ENCODE measurements at regions not wholly inside any gene's neighbourhood (a gene's known extent, or its start where the extent isn't known, plus 50 kb on each side); places are given as distances from the start of the nearest gene placed in this dataset.
"Not testable (repeated sequence)": the region's sequence is repeated elsewhere in the genome, so short reads cannot be mapped to it uniquely, and the experiment has no call there.

DNA sequence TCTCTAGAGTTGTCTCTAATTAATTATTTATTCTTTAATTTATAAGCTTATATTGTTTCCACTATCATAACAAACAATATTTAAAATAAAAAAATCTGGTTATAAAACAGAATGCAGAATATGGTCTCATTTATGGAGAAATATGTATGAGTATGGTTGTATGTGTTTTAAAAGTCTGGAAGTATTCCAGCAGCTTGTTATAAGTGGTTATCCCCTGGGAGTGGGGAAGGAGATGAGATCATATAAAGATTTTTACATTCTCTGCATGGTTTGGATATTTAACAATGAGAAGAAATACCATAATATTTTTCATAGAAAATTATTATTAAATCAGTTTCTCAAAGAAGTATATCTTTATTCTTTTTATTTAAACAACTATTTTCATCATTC is 135.4 kb upstream of the MB21D2 start:
- H3K27me3 ChIP-seq (ENCODE audit: insufficient read depth, insufficient read length) = no peaks in the 10 kb centered on the region
- TF ChIP-seq YY1 (IDR thresholded peaks at IDR 0.05; ENCODE audit: insufficient read depth, insufficient read length) = no peak
- no peak for TF ChIP-seq ZNF274 (IDR thresholded peaks at IDR 0.05; ENCODE audit: low read depth, low read length)
- TF ChIP-seq SUZ12 (IDR thresholded peaks at IDR 0.05; ENCODE audit: extremely low read depth, insufficient read depth, insufficient read length) = no peak
- no peak for DNase-seq (ENCODE audit: low read depth, low spot score)

DNA sequence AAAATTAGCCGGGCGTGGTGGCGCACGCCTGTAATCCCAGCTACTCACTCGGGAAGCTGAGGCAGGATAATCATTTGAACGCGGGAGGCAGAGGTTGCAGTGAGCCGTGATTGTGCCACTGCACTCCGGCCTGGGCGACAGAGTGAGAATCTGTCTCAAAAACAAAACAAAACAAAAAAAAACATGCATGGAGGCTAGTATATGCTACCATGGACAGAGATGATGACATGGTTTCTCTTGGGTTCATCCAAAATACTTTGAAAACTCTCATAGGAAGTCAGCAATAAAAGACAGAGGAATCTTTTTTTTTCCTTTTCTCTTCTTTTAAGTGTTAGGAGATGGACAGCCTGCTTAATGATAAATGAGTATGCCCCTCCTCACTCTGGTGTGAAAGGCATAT is 137.7 kb upstream of the MB21D2 start:
- no peaks in the 10 kb centered on the region for H3K36me3 ChIP-seq (ENCODE audit: insufficient read depth, insufficient read length, low read length)
- no peak overlapping the region for H3K4me3 ChIP-seq (ENCODE audit: insufficient read length, low read depth)

More for the DNA sequence above, 135.4 kb upstream of the MB21D2 start:
- H3K9me3 ChIP-seq (ENCODE audit: insufficient read depth, low read length) = no peaks in the 10 kb centered on the region
- no peak overlapping the region for H3K9ac ChIP-seq (ENCODE audit: insufficient read length, low read depth)
- no peaks in the 10 kb centered on the region for H3K4me1 ChIP-seq (ENCODE audit: insufficient read depth, insufficient read length)
- H3K4me3 ChIP-seq (ENCODE audit: insufficient read length, low read depth) = no peak overlapping the region
- H3K36me3 ChIP-seq (ENCODE audit: insufficient read depth, insufficient read length, low read length) = no peaks in the 10 kb centered on the region

DNA sequence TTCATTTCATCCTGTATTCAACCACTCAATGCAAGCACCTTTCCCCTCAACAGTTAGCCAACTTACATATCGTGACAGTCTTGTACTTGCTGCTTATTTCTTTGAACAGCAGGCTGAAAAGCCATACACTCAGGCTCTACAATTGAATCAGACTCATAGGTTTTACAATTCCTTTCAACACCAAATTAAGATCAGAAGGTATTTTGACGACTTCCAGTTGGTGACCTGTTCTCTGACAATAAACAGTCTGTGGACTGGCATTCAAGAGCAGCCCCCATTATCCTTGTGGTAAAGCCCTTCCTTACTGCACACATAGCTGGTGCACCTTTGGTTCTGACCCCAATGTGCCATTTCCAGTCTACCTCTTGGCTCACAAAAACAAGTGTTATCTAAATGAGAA is 140.0 kb upstream of the MB21D2 start:
- H3K36me3 ChIP-seq (ENCODE audit: insufficient read depth, insufficient read length, low read length) = no peaks in the 10 kb centered on the region
- H3K9me3 ChIP-seq (ENCODE audit: insufficient read depth, low read length) = no peaks in the 10 kb centered on the region
- TF ChIP-seq SUZ12 (IDR thresholded peaks at IDR 0.05; ENCODE audit: extremely low read depth, insufficient read depth, insufficient read length) (no peak), ZNF274 (IDR thresholded peaks at IDR 0.05; ENCODE audit: low read depth, low read length) (no peak), YY1 (IDR thresholded peaks at IDR 0.05; ENCODE audit: insufficient read depth, insufficient read length) (no peak)
- no peak overlapping the region for H3K4me3 ChIP-seq (ENCODE audit: insufficient read length, low read depth)
- DNase-seq (ENCODE audit: low read depth, low spot score) = no peak
- H3K27me3 ChIP-seq (ENCODE audit: insufficient read depth, insufficient read length) = no peaks in the 10 kb centered on the region
- no peaks in the 10 kb centered on the region for H3K4me1 ChIP-seq (ENCODE audit: insufficient read depth, insufficient read length)
- no peak overlapping the region for H3K9ac ChIP-seq (ENCODE audit: insufficient read length, low read depth)

More for the DNA sequence above, 137.7 kb upstream of the MB21D2 start:
- TF ChIP-seq ZNF274 (IDR thresholded peaks at IDR 0.05; ENCODE audit: low read depth, low read length) = no peak
- TF ChIP-seq SUZ12 (IDR thresholded peaks at IDR 0.05; ENCODE audit: extremely low read depth, insufficient read depth, insufficient read length) = no peak
- no peak for TF ChIP-seq YY1 (IDR thresholded peaks at IDR 0.05; ENCODE audit: insufficient read depth, insufficient read length)
- no peaks in the 10 kb centered on the region for H3K27me3 ChIP-seq (ENCODE audit: insufficient read depth, insufficient read length)
- no peaks in the 10 kb centered on the region for H3K4me1 ChIP-seq (ENCODE audit: insufficient read depth, insufficient read length)
- H3K9me3 ChIP-seq (ENCODE audit: insufficient read depth, low read length) = no peaks in the 10 kb centered on the region
- no peak for DNase-seq (ENCODE audit: low read depth, low spot score)
- no peak overlapping the region for H3K9ac ChIP-seq (ENCODE audit: insufficient read length, low read depth)

DNA sequence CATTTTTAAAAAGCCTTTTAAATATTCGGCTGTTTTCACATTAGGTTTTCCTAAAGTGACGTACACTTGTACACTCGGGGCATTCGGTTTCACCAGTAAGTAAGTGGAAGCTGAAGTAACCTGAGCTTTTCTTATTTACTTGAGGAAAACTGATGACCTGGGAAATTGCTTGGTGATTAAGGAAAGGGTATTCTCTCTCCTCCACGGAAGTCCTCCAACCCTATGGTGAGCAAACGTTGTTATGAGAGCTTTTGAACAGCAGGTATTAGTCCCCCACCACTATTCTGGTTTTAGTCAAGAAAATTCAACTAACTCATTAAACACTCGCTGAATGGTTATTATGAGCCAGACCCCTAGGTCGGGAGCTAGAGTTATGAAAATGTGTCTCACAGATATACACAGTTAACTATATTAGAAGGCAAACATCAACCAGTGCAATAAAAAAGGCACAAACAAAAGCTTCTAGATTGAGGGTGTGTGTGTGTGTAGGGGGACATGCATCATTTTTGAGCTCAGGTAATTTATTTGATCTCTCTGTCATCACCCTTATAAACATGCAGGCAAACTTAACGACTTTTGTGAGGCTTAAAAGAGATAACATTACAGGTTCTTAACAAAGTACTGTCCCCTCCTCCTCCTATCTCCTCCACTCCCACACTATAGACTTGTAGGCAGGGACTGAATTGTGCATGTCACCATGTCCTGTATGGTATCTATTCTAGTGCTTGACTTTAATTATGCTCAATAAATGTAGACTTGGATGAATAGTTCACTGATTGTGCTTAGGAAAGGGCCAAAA is 143.3 kb upstream of the MB21D2 start:
- TF ChIP-seq YY1 (IDR thresholded peaks at IDR 0.05; ENCODE audit: insufficient read depth, insufficient read length) = no peak
- TF ChIP-seq ZNF274 (IDR thresholded peaks at IDR 0.05; ENCODE audit: low read depth, low read length) = no peak
- TF ChIP-seq SUZ12 (IDR thresholded peaks at IDR 0.05; ENCODE audit: extremely low read depth, insufficient read depth, insufficient read length) = no peak
- Histone ChIP-seq H3K9ac (ENCODE audit: insufficient read length, low read depth) (no peak overlapping the region), H3K4me3 (ENCODE audit: insufficient read length, low read depth) (no peak overlapping the region), H3K9me3 (ENCODE audit: insufficient read depth, low read length) (no peaks in the 10 kb centered on the region), H3K36me3 (ENCODE audit: insufficient read depth, insufficient read length, low read length) (no peaks in the 10 kb centered on the region), H3K4me1 (ENCODE audit: insufficient read depth, insufficient read length) (no peaks in the 10 kb centered on the region), H3K27me3 (ENCODE audit: insufficient read depth, insufficient read length) (no peaks in the 10 kb centered on the region)
- no peak for DNase-seq (ENCODE audit: low read depth, low spot score)

GRCh38 chr3:193068365-193068764 is 150.7 kb upstream of the MB21D2 start:
- no peak for DNase-seq (ENCODE audit: low read depth, low spot score)
- Histone ChIP-seq H3K9ac (ENCODE audit: insufficient read length, low read depth) (no peak overlapping the region), H3K27me3 (ENCODE audit: insufficient read depth, insufficient read length) (no peaks in the 10 kb centered on the region), H3K4me1 (ENCODE audit: insufficient read depth, insufficient read length) (no peaks in the 10 kb centered on the region), H3K9me3 (ENCODE audit: insufficient read depth, low read length) (no peaks in the 10 kb centered on the region), H3K4me3 (ENCODE audit: insufficient read length, low read depth) (no peak overlapping the region), H3K36me3 (ENCODE audit: insufficient read depth, insufficient read length, low read length) (no peaks in the 10 kb centered on the region)
- TF ChIP-seq SUZ12 (IDR thresholded peaks at IDR 0.05; ENCODE audit: extremely low read depth, insufficient read depth, insufficient read length) = no peak
- no peak for TF ChIP-seq ZNF274 (IDR thresholded peaks at IDR 0.05; ENCODE audit: low read depth, low read length)
- TF ChIP-seq YY1 (IDR thresholded peaks at IDR 0.05; ENCODE audit: insufficient read depth, insufficient read length) = no peak

GRCh38 chr3:193069732-193070131 is 152.1 kb upstream of the MB21D2 start:
- not testable (repeated sequence) for H3K27me3 ChIP-seq (ENCODE audit: insufficient read depth, insufficient read length); DNase-seq (ENCODE audit: low read depth, low spot score); H3K9ac ChIP-seq (ENCODE audit: insufficient read length, low read depth); H3K4me3 ChIP-seq (ENCODE audit: insufficient read length, low read depth); H3K9me3 ChIP-seq (ENCODE audit: insufficient read depth, low read length); H3K4me1 ChIP-seq (ENCODE audit: insufficient read depth, insufficient read length); H3K36me3 ChIP-seq (ENCODE audit: insufficient read depth, insufficient read length, low read length)

DNA sequence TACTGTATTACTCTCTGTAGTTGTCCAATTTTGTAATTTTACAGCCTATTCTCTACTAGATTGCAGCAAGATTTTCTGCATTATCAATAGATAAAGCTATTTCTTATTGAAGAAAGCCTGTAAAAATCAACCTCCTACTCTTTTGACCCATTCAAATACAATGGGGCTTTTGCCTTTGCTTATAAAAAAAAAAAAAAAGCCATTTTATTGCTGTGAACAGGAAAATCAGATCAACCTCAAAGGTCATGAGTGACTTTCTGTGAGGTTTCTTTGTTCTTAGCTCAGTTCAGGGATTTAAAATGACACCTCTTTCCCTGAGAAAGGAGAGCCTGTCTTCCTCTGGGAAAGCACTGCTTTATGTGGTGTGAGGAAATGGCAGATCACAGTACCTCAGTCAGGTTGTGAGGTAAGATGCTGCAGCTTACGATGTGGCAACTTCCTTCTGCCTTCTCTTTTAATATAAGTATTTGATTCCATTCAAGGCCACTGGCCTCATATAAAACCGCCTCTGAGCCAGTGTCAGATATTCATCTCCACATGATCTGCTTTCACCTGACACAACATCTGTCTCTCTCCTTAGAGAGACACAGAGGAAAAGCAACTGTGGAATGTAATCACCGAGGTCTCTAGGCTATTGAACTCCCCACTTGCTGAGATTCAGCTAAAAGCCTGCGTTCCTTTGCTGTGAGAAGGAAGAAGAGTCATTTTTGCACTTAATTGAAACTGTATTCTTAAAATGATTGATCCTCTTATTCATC is 161.5 kb upstream of the MB21D2 start:
- H3K4me1 ChIP-seq (ENCODE audit: insufficient read depth, insufficient read length) = no peaks in the 10 kb centered on the region
- no peak overlapping the region for H3K4me3 ChIP-seq (ENCODE audit: insufficient read length, low read depth)
- no peak for TF ChIP-seq SUZ12 (IDR thresholded peaks at IDR 0.05; ENCODE audit: extremely low read depth, insufficient read depth, insufficient read length)
- no peak for TF ChIP-seq YY1 (IDR thresholded peaks at IDR 0.05; ENCODE audit: insufficient read depth, insufficient read length)
- no peak for TF ChIP-seq ZNF274 (IDR thresholded peaks at IDR 0.05; ENCODE audit: low read depth, low read length)
- H3K36me3 ChIP-seq (ENCODE audit: insufficient read depth, insufficient read length, low read length) = no peaks in the 10 kb centered on the region
- no peak overlapping the region for H3K9ac ChIP-seq (ENCODE audit: insufficient read length, low read depth)
- no peaks in the 10 kb centered on the region for H3K27me3 ChIP-seq (ENCODE audit: insufficient read depth, insufficient read length)
- 0 out of 2 replicates have a peak, but pooled peaks cover 8% of the 10 kb centered on the region for H3K9me3 ChIP-seq (ENCODE audit: insufficient read depth, low read length)
- DNase-seq (ENCODE audit: low read depth, low spot score) = no peak

All from NT2/D1 (cell line).